H1 (cell line): ENCODE measurements at regions not wholly inside any gene's neighbourhood (a gene's known extent, or its start where the extent isn't known, plus 50 kb on each side); places are given as distances from the start of the nearest gene placed in this dataset.

Experiments used
- CHD7 ChIP-seq: fragments of 300-600 bp; sonication (generic); IDR thresholded peaks from 2 replicates; pipeline ENCODE4 v1.7.1; 2012; ENCODE audit warnings: low read length, moderate library complexity, mild to moderate bottlenecking, inconsistent platforms; ENCODE audit not compliant: insufficient replicate concordance
- KDM5A ChIP-seq: fragments of 200-600 bp; IDR thresholded peaks from 2 replicates; pipeline ENCODE4 v1.7.1; 2012; ENCODE audit warnings: mild to moderate bottlenecking, low read length, inconsistent platforms, mixed read lengths

GRCh38 chr2:51695531-51695930 is 663.6 kb upstream of the NRXN1 start (continued):
- TF ChIP-seq CHD7 = no peak
- no peak for TF ChIP-seq KDM5A
